ENCODE measurements at regions not wholly inside any gene's neighbourhood (a gene's known extent, or its start where the extent isn't known, plus 50 kb on each side); places are given as distances from the start of the nearest gene placed in this dataset.

DNA sequence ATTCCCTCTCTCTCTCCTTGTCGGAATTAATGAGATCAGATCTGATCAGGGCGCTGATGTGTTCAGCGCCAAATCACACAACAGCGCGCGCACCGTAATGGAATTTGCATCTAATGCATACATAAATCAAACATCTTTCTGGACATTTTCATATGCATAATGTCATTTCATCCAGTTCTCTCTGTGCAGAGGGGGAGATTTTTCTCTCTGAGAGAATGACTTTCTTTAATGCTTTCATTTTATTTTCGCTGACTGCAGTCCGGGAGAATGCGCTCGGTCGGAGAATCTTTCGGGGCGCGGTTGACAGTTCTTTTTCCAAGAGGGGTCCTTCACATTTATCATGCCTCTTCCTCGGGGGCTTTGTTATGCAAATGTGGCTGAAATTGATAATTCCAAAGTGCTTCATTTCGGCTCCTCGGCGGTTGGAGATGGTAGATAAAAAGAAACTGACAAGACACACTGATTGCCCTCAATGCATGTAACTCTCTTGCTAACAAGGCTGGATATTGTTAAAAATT, 615.9 kb downstream of the VRK1 start:
- DNase-seq, result no peak

DNA sequence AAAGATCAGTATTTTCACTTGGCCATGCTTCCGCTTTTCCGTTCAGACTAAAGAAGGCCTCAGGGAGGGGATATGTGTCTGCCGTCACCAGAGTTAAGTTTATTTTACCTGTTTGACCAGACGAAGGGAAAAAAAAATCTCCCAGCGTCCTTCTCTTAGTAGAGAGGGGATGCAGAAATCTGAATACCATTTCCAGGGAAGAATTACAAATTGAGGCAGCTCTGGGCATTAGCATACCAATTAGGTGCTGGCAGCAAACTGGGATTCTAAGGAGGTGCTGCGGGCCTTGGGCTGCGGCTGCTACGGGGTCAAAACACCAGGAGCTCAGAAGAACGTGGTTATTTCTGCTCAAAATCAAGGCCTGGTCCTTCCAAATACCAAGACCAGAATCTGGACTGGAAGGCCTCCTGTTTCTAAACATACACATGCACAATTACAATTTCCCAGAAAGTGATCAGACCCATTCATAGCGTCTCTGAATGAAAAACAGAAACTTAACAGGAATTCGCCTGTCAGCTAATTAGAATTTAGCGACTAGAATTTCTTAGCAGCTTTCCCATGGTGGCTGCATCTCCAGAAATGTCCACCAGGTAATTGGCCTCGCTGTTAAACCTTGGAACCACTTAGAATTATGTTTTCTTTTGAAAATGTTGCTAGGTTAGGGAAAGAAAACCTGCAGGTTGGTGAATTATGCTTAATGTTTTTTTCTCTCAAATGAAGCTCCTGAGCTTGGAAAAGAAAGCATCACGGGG, 617.0 kb downstream of the VRK1 start:
- no peak for DNase-seq

DNA sequence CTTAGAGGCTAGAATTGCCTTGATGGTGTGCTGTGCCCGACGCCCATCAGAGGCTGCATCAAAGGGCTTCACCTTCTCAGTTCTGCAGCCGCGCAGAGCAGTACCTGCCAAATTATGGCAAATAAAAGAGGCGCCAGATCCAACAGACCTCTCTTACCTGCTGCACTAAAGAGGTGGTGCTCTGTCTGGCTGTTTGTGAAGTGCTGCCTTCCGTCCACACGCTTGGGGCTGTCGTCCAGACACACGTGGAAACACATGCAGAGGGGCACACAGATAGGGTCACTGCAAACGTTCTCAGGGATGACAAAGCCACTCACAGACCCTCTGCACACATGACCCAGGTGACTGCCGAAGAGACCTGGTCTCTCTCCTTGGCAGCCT, 617.5 kb downstream of the VRK1 start:
- DNase-seq, result no peak

DNA sequence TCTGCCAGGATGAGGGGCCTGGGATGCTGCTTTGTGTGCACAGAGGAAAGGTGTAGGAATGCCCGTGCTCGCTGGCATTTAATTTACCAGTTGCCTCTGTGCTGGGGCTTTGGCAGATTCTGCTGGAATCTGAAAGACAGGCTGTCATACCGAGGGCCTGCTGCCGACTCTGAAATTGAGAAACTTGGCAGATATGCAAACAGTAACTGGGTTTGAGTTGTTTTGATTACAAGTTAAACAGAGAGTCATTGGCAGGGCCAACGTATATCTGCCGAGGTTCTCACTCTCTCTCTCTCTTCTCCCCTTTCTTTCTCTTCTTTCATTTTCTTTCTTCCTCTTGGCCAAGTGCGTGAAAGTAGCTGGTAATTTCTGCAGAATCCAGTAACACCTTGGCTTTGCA, 618.7 kb downstream of the VRK1 start:
- DNase-seq, result no peak

DNA sequence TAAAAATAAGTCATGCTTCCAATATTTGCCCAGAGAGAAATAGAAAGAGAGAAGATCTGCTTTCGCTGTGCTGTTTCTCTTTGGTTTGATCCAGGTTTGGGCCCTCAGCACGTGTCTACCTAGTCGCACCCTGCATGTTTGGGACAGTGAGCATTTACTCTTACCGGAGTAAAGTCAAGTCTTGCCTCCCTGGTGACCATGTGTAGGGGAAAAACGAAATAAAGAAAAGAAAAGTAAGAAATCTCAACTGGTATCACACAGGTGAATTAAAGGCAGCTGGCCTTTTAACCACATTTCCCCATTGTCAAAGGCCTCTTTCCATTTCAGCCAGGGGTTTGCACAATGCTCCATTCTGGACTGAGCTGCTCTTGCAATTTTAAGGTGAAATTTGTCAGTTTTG, 619.4 kb downstream of the VRK1 start:
- DNase-seq, result no peak

DNA sequence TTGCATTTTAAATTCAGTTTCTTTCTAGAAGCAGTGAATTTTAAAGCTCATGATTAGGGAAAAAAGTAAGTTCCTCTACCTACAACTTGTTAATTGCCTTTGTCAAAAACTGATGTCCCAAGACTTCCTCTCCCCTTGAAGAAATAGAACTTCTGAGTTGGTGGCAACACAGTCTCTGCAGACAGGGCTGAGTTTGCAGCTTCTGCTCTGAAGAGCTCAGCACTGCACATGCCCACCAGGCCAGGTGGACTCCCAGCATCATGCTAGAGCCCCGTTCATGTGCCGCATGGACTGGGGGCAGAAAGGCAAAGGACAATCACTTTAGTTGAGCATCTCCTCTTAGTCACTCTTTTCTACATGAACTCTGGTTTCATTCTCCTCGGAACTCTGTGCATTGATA, 620.1 kb downstream of the VRK1 start:
- DNase-seq, result no peak

DNA sequence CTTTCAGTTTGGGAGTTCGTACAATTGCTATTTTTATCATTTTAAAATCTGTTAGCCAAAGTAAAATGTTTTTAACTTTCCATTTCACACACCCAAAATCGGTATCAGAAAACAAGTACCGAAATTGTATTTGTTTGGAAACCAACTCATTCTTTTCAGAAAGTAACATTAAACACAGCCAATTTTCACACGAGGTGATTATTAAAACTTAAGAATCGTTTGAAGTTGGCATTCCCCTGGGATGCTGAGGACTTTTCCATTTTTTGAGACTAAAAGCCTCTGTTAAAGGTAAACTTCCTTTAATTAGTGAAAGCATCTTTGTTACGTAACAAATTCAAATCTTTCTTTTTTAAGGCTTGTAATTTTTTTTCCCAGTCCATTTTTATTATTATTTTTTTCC, 623.0 kb downstream of the VRK1 start:
- no peak for DNase-seq

DNA sequence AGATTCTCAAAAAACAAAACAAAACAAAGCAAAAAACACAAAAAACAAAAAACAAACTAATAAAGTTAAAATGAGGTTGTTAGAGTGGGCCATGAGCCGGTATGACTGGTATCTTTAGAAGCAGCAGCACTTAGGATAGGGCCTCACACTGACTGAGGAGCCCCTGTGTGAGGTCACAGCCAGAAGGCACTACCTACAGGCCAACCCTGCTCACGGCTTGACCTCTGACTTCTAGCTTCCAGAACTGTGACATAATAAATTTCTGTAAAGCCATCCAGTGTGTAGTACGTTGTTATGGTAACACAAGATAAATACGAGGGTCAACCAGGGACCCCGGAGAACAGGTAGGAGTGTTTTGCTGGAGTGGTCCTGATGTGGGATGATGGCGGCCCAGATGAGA, 629.6 kb downstream of the VRK1 start:
- no peak for DNase-seq

DNA sequence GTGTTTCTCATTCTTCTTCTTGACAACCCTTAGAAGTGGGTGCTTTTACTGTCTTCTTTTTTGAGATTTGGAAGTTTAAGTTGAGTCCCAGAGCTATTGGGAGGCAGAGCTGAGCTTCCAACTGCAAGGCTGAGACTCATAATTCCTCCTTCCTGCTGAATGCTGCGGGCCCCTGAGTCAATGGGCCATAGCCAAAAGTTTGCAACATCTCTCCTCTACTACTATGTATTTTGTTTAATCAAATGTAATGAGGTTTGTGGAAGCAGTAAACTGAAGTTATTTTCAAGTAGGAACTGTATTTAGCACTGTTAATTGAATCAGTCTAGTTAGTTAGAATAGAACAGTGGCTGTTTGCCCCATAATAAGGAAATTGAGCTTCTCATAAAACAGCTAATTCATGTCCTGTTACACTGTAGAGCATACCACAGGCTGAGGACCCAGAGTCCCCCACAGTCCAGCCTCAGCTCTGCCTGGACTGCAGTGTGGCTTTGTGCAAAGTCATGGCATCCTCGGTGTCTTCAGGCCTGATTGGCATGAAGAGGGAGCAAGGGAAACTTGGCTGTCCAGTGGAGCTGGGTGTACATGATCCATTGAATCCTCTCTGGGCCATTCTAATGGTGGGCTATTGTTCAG, 631.7 kb downstream of the VRK1 start:
- DNase-seq, result no peak

DNA sequence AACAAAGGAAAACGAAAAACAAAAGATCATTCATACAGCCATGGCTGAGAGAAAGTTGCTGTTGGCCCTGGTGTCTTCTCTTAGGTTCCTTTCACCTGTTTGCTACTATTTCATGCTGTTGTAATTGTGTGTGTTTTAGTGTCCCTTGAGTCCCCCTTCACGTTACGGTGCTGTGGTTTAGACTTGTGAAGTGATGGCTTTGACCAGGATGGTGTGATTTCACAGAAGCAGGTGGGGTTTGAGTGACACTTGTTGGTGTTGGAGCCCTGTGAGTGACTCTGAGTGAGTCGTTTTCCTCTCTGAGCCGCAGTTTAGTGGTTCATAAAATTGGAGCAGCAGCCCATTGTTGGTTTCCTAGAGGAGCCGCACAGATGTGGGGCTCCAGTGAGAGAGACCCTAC, 635.4 kb downstream of the VRK1 start:
- no peak for DNase-seq

DNA sequence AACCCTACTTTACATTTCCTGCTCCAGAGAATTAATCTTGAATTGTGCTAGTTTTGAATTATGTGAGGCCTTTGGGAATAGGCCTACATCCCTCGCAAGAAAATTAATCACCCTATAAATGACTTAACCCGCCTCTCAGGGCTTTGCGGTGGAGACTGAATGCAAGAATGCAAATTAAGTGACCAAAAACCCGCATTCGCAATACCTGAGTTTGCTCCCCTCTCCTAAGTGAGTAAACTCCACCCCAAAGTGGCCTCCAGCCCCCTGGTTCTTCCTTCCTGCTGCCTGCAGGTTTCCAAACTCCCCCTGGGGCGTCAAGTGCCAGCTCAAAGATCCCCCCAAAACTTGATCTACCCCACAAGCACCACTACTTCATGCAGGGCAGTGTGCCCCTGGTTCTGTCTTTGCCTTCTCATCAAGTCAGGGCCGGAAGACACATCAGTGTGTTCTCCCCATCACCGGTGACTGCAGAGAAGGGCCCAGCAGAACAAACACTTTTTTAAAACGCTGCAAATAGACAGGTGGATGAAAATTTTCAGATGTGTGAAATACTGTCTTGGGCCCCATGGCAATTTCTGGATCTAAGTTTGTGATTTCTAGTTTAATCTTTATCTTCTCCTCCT, 644.7 kb downstream of the VRK1 start:
- DNase-seq, result no peak

DNA sequence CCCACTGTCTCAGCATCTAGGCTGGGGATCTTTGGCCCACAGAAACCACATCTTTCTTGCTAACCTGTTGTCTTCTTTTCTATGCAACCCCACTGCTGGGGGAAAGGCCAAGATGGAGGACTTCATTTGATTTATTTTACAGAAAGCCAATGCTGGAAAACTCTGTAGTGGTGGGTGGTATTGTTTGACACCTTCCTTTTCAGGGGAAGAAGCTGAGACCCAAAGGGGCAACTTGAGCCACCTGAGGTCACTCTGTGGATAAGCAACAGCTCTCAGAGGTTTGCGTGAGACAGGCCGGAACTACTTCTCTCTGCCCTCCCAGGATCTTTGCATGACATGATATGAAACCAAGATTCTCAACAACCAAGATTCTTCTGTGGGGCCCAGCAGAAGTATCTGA, 645.2 kb downstream of the VRK1 start:
- DNase-seq, result no peak

DNA sequence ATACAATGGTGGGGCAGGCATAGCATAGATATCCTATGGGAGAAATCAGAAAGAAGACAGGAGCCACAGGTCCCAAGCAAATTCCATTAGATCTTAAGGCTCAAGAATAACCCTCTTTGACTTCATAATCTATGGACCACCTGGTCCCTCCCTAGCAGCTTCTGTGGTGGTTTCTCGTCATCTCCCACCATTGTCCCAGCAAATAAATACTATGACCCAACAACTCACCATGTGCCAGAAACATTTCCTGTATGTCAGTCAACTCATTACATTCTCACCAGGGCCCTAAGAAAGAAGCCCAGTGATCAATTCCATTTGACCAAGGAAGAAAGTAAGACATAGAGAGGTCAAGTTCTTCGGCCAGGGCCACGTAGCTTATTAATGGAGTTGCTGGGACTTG, 646.2 kb downstream of the VRK1 start:
- DNase-seq, result no peak

DNA sequence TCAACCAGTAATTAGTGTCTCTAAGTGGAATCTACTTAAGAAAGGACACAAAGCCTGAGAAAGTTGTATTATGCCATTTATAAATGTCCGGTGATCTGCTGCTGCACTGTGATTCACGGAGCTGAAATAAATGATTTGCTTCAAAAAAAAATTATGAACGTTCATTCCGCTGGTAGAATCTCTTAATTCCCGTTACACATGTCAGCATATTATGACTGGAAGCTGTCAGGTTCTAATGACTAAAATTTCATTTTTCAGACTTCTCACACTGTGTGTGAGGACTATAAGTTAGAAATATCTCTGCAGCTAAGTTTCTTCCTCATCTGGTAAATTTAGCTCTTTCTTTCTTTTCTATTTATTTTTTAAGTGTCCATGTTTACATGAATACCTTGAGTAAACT, 647.1 kb downstream of the VRK1 start:
- DNase-seq, result no peak

DNA sequence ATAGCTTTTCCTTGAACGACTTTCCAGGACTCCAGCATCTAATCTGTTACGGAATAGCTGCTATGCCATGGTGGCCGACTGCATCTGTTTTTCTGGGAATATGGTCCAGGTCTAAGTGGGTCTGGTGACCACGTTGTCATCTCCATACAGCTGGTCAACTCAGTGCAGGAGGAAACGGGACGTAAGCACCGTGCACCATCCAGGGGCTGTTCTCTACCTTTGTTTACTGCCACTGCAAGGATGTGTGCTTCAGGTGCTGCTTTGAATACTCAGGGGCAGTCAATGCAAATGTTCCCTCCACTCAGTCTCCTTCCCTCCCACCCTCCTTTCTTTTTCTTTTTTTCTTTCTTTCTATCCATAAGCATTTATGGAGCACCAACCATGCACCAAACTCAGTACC, 648.2 kb downstream of the VRK1 start:
- no peak for DNase-seq

DNA sequence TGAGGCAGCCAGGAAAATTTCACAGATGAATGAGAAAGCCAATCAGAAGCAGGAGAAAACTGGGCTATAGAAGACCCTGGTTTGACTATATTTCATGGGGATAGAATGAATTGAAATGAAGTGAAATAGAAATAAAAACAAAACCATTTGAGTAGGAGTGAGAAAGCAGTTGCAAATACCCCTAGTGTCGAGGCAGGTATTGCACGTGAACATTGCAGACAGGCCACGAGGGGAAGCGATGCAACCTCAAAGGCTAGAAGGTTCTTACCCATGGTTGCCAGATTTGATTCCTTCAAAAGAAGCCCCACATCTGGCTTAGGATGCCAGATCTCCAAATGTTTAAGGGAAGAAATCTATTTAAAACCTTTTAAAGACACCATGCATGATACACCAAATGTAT, 648.9 kb downstream of the VRK1 start:
- DNase-seq, result no peak

DNA sequence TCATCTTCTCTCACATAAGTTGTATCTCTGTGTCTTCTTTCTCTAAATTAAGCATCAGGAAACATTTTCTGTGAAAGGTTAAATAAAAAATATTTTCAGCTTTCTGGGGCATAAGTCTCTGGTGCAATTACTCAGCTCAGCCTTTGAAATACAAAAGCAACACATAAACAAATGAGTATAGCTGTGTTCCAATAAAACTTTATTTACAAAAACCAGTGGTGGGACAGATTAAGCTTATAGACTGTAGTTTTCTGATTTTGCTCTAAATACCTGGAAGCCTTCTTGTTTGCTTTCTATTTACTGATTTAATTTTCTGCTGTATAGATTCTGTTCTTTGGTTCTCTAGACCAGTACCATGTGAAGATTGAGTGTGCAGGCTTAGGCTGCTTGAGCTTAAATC, 655.1 kb downstream of the VRK1 start:
- no peak for DNase-seq

DNA sequence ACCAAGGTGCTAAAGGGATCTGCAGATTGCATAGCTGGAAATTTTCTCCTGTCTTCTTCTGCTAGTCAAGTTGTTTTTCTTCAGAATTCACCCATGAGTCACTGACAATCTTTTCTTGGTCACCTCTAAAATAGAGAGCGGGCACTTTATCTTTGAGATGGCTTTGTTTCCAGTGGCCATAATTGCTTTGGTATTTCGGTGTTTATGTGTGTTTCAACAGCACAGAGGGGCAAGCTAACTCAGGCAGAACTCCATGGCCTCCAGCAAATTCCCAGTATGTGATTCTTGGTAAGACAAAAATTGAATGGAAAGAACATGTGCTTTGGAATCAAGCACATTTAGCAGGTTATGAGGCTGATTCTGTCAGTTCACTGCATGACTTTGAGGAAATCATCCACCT, 656.8 kb downstream of the VRK1 start:
- DNase-seq, result no peak

DNA sequence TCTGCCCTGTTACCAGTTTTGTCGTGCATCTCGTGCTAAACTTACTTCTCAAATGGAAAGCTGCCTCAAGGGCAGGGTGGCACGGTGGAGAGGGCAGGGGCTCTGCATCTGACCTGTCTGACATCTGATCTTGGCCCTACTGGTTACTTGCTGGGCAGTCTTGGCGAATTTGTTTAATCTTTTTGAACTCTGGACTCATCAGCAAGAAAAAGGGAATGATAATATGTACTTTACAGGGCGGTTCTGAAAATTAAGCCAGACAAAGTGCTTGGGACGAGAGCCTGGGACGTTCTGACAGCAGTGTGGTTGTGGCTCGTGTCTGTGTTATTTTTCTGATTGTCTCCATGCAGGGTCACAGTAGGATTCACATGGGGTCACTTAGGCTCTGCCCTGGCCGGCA, 659.3 kb downstream of the VRK1 start:
- DNase-seq, result no peak

DNA sequence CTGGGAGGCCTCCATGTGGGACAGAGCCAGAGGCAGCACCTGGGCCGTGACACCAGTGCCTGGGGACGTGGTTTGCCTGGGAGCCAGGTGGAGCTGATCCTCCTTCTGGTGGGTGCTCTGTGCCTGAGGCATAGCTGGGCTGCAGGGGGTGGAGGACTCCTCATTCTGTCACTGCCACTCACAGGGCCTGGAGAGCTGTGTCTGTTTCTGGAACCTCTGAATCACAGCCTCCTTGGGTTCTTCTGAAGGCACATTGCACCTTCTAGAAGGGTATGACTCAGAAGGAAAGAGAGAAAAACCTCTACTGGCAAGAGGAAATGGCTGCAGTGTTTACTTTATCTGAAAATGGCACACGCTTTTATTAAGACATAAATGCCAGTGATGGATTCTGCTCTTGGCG, 659.8 kb downstream of the VRK1 start:
- no peak for DNase-seq

DNA sequence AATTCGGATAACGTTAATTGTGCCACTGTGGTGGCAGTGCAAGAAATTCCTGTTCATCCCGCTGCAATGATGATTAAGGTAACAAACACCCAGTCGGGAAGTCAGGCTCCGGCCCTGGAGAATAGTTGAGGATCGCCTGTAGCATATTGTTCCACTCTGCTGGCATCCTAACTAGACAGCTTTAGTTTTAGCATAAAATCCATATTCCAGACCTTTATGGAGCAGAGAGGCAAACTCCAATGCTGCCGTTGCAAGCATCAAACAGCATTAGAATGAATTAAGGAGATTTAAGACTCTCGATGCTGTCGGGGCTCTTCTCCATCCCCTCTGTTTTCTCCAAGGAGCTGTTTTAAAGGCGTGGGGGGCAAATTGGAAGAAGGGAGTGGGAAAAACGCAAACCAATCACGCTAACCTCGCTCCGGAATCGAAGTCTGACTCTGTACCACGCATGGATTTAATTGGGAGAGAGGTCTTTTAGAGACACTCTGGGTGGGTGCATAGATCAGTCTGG, 660.4 kb downstream of the VRK1 start:
- DNase-seq, result no peak

DNA sequence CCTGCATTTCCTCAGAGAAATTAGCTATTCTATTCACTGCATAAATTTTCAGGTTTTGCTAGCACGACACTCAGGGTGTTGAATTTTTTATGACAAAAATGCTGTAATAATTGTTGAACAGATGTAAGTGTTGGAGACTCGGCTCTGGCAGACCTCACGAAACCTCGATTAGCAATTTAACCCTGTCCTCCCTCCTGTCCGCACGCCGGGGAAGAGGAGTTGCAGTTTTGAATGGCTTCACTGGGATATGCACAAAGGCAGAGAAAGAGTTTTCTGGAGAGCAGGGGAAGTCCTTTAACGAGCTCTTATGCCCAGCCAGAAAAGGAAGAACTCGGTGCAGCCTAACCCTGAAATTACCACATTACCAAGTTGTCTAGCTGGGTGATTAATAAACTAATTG, 661.1 kb downstream of the VRK1 start:
- DNase-seq, result no peak

DNA sequence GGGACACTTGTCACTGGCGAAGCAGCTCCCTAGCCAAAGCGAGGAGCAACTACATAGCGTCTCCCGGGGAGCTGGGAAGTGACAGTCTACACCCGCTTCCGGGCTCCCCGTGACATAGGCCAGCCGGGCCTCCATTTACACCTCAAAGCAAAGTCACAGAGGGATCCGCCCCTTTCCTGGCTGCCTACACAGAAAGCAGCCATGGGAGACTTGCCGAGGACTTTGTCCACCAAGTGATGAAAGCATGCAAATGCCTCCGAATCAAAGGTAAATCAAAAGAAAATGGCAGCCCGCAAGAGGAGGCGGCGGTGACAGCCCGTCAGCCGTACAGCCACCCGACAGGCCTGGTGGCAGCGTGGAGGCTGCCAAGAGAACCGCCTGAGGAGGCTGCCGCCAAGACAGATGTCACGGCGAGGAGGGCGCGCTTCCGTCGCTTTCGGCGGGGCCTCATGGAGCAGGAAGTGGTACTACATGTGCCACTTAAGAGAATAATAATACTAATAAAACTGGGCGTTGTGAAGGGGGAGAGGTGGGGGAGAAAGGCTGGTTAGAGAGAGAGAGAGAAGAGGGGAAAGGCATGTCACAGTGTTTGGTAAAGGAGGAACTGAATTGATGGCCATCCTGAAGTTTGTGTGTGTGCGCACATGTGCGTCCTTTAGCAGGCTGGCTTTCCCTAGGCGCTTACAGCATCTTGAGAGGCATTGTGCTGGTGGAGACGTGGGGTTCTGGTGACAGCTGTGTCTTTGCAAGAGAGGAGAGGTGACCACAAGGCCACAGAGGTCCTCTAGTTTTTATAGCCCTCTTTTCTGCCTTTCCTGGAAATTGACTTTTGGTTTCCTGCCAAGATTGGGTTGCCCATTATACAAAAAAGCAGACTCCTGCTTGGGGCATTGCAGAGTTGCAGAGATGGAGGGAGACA, 661.7 kb downstream of the VRK1 start:
- no peak for DNase-seq
